ENCODE measurements at regions not wholly inside any gene's neighbourhood (a gene's known extent, or its start where the extent isn't known, plus 50 kb on each side); places are given as distances from the start of the nearest gene placed in this dataset.

DNA sequence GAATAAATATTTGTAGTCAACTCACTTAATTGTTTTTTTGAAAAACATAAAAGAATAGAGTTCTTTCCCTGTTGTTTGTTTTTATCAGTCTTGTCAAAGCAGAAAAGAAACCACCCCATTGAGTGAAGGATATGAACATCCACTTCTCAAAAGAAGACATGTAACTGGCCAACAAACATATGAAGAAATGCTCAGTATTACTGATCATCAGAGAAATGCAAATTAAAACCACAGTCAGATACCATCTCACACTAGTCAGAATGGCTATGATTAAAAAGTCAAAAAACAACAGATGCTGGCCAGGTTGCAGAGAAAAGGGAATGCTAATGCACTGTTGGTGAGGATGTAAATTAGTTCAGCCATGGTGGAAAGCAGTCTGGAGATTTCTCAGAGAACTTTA, 326.1 kb upstream of the EMCN start:
- DNase-seq (ENCODE audit: low read depth in 2 of 2) = no peak

DNA sequence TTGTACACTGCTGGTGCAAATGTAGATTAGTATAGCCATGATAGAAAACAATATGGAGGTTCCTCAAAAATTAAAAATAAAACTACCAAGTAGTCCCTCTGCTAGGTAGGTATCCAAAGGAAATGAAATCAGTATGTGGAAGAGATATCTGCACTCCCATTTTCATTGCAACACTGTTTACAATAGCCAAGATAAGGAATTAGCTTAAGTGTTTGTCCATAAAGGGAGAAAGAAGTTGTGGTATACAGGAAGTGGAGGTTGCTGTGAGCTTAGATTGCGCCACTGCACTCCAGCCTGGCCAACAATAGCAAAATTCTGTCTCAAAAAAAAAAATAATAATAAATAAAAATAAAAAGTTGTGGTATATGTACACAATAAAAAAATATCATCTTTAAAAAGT, 325.0 kb upstream of the EMCN start:
- DNase-seq (ENCODE audit: low read depth in 2 of 2) = no peak

- no peak for DNase-seq (ENCODE audit: low read depth in 2 of 2)
Observed at GRCh38 chr4:100841911-100842310, 324.1 kb upstream of the EMCN start.

GRCh38 chr4:100839712-100840111, 321.9 kb upstream of the EMCN start:
- DNase-seq (ENCODE audit: low read depth in 2 of 2) = no peak

DNA sequence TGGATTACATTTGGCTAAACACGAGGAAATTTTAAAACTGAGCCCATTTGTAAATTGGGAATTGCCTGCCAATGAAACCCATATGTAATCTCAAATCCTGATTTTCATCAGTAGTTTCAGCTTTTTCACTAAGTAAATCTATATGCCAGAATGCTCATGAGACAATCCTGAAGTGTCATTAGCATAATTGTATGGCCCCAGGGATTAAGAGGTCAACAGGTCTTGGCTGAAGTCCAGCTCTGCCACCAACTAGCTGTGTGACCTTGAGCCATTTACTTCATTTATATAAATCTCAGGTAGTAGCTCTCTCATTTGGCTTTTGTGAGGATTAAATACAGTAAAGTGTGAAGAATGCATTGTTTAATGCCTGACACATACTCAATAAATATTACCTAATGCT, 320.5 kb upstream of the EMCN start:
- no peak for DNase-seq (ENCODE audit: low read depth in 2 of 2)

DNA sequence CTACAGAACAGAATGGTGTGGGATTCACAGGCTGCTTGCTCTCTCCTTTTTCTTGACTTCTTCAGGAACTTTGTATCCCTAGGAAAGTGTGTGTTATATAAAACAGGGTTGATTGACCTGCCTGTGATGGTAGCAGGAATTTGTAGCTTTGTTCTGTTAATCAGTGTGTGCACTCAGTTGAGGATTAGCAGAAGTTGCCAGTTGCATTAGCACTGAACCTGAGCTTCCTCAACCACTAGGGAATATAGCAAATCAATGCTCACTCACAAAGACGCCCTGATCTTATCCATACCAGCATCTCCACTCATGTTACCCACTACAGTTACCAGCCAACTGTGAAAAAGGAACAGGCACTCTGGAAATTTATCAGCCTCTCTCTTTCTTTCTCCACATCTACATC, 319.1 kb upstream of the EMCN start:
- no peak for DNase-seq (ENCODE audit: low read depth in 2 of 2)

DNA sequence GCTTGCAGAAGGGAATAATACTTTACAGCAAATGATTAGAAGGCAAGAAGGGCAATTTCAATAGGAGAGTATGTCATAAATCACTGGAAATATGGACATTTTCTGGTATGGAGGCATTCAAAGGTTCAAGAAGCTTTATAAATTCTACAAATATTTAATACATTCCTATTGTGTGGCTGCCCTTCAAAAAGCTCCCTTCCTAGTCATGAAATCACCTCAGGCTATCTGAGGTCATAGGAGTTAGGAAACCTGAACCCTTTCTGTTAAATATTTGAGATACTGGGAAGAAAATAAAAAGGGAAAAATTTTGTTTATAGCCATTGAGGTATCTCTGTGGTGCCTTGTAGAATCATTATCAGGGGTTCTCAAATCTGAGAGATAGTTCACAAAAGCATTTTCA, 316.8 kb upstream of the EMCN start:
- DNase-seq (ENCODE audit: low read depth in 2 of 2) = no peak

DNA sequence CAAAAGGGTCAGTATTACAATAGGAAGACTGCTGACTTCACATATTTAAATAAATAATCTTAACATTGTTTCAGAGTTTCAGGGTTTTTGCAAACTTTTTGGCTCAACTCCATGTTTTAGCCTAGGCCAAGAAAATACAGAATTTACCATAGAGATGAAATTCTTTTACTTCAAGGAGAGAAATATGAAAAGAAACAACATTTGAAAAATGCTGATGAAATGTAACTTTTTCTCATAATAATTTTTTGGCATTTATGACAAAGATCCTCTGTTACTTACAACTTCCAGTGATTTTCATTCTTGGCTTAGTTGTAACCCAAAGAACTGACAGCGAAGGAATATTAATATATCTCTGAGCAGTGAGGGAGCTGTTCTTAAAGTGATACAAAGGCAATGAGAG, 316.1 kb upstream of the EMCN start:
- DNase-seq (ENCODE audit: low read depth in 2 of 2) = no peak

DNA sequence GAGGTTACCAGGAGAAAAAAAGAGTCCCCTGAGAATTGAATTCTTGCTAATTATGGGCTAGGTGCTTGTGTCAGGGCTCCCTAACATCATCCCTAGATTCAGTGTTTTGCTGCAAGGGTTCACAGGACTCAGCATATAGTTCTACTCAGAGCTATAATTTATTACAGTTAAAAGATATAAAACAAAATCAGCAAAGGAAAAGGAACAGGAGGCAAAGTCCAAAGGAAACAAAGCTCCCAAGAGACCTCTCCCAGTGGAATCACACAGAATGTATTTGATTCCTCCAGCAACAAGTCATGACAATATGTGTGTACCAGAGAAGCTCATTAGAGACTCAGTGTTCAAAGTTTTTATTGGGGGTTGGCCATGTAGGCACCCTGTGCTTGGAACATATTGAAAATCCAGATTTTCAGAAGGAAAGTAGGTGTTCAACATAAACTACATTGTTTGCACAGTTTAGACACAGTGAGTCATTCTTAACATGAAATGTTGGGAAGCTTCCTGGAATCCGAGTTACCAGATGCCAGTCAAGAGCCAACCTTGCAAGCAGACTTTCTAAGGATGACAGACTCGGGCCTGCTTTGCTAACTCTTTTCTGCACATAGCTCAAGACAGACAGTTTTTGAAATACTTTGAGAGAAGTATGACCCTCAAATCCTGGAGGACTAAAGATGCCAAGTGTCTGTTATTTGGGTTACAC, 311.3 kb upstream of the EMCN start:
- no peak for DNase-seq (ENCODE audit: low read depth in 2 of 2)

DNA sequence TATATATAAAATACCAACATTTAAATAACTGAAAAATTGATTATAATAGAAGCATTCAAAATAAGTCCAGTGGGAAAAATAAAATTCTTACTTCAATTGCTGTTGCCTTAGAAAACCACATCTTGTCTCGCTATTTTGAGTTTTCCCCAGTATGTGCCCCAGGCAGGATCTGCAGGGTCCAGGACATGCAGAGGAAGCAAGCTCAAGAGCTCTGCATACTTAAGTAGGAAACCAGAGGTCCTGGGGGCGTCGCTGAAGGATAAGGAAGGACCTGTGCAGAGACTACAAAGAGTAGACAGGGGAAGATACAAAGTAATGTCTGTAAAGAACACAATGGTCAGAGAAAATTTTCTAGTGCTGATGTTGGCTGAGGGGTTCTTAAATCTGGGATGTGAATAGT, 310.5 kb upstream of the EMCN start:
- no peak for DNase-seq (ENCODE audit: low read depth in 2 of 2)

- no peak for DNase-seq (ENCODE audit: low read depth in 2 of 2)
Observed at GRCh38 chr4:100827756-100828155, 309.9 kb upstream of the EMCN start.

DNA sequence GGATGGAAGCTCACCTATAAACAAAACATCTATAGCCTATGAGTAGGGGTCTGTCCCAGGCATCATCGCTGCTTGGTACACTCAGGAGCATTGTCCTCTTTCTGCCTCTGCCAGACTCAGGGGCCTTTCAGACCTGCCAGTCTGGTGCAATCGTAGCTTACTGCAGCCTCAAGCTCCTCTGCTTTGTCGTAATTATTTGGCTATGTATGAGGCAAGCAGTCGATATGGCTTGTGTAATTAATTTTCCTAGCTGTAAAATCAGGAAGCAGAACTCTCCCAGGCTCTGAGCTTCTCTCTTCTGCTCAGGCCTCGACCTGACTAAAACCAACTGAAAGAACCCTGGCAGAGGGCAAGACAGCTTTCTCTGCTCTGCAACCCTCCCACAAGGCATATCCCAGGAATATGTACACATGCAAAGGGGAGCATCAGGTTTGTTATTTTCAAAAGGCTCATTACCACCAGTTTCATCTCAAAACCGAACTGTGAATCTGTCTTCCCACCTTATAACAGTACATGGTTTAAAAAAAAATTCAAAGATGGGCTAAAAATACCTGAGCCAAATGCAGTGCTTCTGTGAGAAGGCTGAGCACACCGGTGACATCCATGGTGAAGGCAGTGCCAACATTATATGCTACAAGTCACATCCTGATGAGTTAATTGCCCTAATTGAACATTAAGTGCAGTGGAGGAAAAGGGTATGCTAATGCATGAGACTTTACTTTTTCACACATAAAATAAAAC, 309.2 kb upstream of the EMCN start:
- no peak for DNase-seq (ENCODE audit: low read depth in 2 of 2)

DNA sequence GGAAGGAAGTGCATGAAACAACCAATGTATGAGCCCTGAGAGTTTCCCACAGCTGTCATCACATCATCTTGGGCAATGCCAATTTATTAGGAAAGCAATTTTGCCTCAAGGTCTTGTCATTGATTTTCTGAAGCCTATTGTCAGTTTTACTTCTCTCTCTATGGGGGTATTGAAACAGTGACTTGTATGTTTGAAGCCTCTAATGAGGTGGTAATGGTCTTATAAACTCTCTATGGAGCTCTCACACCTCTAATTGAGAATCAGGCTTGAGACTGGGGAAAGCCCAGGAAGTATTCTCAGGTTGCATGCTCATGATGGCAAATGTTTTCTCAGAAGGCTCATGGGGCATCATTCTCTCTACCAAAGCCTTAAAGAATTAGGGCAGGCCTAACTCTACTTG, 308.2 kb upstream of the EMCN start:
- DNase-seq (ENCODE audit: low read depth in 2 of 2) = no peak

- no peak for DNase-seq (ENCODE audit: low read depth in 2 of 2)
Observed at GRCh38 chr4:100823993-100824323, 306.1 kb upstream of the EMCN start.

GRCh38 chr4:100823066-100823992, 305.5 kb upstream of the EMCN start:
- DNase-seq (ENCODE audit: low read depth in 2 of 2) = peak; percentile 1 to 9

DNA sequence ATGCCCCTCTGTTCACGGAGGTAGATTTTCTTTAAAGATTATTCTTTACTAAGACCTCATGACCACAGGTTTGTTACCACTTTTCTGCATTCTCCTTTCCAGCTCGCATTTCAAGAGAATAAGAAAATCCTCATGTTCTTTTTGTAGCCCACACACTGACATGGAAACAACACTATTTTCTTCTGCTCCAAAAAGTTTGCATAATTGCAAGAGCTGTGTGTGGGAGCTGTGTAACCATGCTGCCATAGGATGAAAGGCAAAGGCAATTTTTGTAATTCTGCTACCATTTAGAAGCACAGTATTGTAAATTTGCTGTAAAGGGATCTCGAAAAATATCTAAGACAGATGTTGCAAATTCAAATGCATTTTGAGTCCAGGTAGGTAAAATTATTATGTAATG, 302.4 kb upstream of the EMCN start:
- no peak for DNase-seq (ENCODE audit: low read depth in 2 of 2)

GRCh38 chr4:100819505-100819904, 301.7 kb upstream of the EMCN start:
- no peak for DNase-seq (ENCODE audit: low read depth in 2 of 2)

DNA sequence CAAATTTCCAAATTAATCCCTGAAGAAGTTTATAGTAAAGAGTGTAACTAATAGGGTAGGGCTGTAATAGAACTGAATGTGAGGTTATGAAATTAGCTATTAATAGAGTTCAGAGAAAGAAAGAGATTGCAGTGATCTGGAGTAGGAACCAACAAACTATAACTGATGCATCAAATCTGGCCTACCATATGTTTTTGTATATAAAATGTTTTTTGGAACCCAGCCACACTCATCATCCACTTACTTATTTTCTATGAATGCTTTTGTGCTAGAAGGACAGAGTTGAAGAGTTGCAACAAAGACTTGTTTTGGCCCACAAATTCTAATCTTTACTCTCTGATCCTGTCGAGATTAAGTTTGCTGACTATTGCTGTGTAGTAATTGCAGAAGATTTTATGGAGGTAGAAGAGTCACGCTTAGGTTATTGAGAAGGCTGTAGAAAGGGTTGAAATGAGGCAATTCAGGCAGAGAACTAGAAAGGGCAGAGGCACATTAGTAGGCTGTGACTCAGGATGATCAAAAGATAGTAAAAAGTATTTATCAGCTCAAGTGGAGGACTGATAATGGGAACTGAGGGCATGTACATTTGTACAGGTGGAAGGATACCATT, 298.7 kb upstream of the EMCN start:
- no peak for DNase-seq (ENCODE audit: low read depth in 2 of 2)

GRCh38 chr4:100811046-100811445, 293.2 kb upstream of the EMCN start:
- DNase-seq (ENCODE audit: low read depth in 2 of 2) = no peak

- no peak for DNase-seq (ENCODE audit: low read depth in 2 of 2)
Observed at GRCh38 chr4:100809506-100809905, 291.7 kb upstream of the EMCN start.

DNA sequence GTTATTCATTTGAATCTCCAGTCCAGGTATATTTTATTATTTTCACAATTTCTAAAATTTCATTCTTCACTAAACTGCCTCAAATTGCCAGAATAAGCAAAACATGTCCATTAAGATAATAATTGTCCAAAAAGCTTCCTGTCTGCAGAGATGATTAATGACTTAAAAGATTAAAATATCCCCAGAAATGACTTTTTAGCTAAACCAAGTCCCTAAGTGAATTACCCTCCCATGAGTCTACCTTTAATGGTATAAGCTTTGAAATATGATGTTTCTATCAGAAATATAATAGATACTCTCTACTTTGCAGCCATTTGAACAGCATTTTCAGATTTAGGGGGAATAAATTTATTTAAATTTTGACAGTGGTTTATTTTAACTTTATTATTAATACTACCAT, 289.2 kb upstream of the EMCN start:
- DNase-seq (ENCODE audit: low read depth in 2 of 2) = no peak

GRCh38 chr4:100805538-100805937, 287.7 kb upstream of the EMCN start:
- DNase-seq (ENCODE audit: low read depth in 2 of 2) = no peak

Measured in stimulated activated CD8-positive, alpha-beta memory T cell treated with anti-CD3 and anti-CD28 coated beads, Interleukin-15, amount 100 ng/mL, for 48 hours (primary cell).